HepG2 (cell line): ENCODE measurements at regions not wholly inside any gene's neighbourhood (a gene's known extent, or its start where the extent isn't known, plus 50 kb on each side); places are given as distances from the start of the nearest gene placed in this dataset.

Source experiments
- ETV6 ChIP-seq: sonication (generic); formaldehyde crosslinking; conservative IDR thresholded peaks from 2 replicates; pipeline ENCODE4 v1.4.0; 2020; ENCODE audit warnings: missing genetic modification reagents
- KLF16 ChIP-seq, 2 experiments: sonication (generic) in 1 of 2; formaldehyde crosslinking in 1 of 2; IDR thresholded peaks; 2 replicates each; pipeline versions ENCODE4 v1.6.1 to v1.8.0; 2016 to 2023; ENCODE audit warnings: missing genetic modification reagents in 2 of 2, missing compliant biosample characterization in 1 of 2
- NFRKB ChIP-seq: fragments of 450-650 bp; IDR thresholded peaks from 2 replicates; pipeline ENCODE4 v1.6.1; 2017
- PRPF4 ChIP-seq: fragments of 200-400 bp; formaldehyde crosslinking; IDR thresholded peaks from 2 replicates; pipeline ENCODE4 v1.6.1; 2016; ENCODE audit warnings: low read length, low read depth; ENCODE audit not compliant: poor library complexity, severe bottlenecking
- SP2 ChIP-seq: sonication (generic); formaldehyde crosslinking; IDR thresholded peaks from 2 replicates; pipeline ENCODE4 v1.5.1; 2020; ENCODE audit warnings: mild to moderate bottlenecking, missing genetic modification reagents
- ZBTB38 ChIP-seq: sonication (generic); formaldehyde crosslinking; IDR thresholded peaks from 2 replicates; pipeline ENCODE4 v1.5.1; 2020; ENCODE audit warnings: mild to moderate bottlenecking, missing genetic modification reagents
- ZNF20 ChIP-seq: sonication (generic); formaldehyde crosslinking; IDR thresholded peaks from 2 replicates; pipeline ENCODE4 v1.4.0; 2020; ENCODE audit warnings: mild to moderate bottlenecking, moderate library complexity, missing genetic modification reagents
- ZNF34 ChIP-seq: sonication (generic); formaldehyde crosslinking; IDR thresholded peaks from 2 replicates; pipeline ENCODE4 v1.4.0; 2020; ENCODE audit warnings: mild to moderate bottlenecking, missing genetic modification reagents, borderline replicate concordance
- ZNF547 ChIP-seq: sonication (generic); formaldehyde crosslinking; IDR thresholded peaks from 2 replicates; pipeline ENCODE4 v1.5.1; 2020; ENCODE audit warnings: mild to moderate bottlenecking, missing genetic modification reagents
- ZNF672 ChIP-seq: sonication (generic); formaldehyde crosslinking; IDR thresholded peaks from 2 replicates; pipeline ENCODE4 v1.8.1; 2022; ENCODE audit warnings: missing genetic modification reagents
- ZNF790 ChIP-seq: sonication (generic); formaldehyde crosslinking; IDR thresholded peaks from 2 replicates; pipeline ENCODE4 v1.8.0; 2022; ENCODE audit warnings: missing genetic modification reagents, mild to moderate bottlenecking, borderline replicate concordance
- ZNF878 ChIP-seq: sonication (generic); formaldehyde crosslinking; IDR thresholded peaks from 2 replicates; pipeline ENCODE4 v1.8.1; 2023; ENCODE audit warnings: mild to moderate bottlenecking, missing genetic modification reagents, moderate library complexity
- TF ChIP-seq, protein P1 (sequence below): IDR thresholded peaks from 2 replicates; pipeline ENCODE4 v1.6.1; 2012; ENCODE audit warnings: low read length, improper control_type of control experiment
- TF ChIP-seq, protein P2 (sequence below): sonication (generic); formaldehyde crosslinking; IDR thresholded peaks from 2 replicates; pipeline ENCODE4 v1.5.1; 2020; ENCODE audit warnings: mild to moderate bottlenecking, missing genetic modification reagents, borderline replicate concordance
- TF ChIP-seq, protein P3 (sequence below): sonication (generic); formaldehyde crosslinking; IDR thresholded peaks from 2 replicates; pipeline ENCODE4 v1.4.0; 2020; ENCODE audit warnings: missing genetic modification reagents
- TF ChIP-seq, protein P4 (sequence below): sonication (generic); formaldehyde crosslinking; IDR thresholded peaks from 2 replicates; pipeline ENCODE4 v1.5.0; 2020; ENCODE audit warnings: mild to moderate bottlenecking, missing genetic modification reagents, borderline replicate concordance
- TF ChIP-seq, protein P5 (sequence below): sonication (generic); formaldehyde crosslinking; IDR thresholded peaks from 2 replicates; pipeline ENCODE4 v1.4.0; 2020; ENCODE audit warnings: low read depth, mild to moderate bottlenecking, missing genetic modification reagents

DNA sequence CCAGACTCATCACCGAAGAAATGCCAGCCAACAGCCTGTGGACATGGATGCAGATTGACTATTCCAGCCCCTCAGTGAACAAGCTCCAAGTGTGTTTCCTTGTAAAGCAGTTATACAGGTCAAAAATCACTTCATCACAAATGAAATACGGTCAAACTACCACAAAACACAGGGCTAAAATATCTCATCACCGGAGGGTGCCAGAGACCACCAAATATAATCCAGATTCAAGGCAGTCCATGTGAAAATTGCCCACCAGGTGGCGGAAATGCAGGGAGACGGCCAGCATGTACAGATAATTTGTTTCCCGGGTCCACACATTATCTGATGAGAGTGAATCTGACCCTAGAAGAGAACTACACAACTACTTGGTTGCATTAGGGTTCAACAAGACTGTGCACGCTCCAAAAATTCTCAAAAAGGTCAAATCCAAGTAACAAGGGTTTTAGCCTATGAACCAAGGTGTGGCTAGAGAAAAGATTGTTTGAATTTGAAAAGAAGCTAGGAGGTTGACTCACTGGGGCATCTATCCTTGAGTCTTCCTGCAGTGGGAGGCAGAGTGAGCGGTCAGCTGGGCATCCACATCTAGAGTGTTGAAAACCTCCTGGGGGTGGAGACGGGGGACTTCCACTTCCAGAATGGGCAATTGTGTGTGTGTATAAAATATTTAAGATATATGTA lies 71.7 kb downstream of the IGLL5 start (continued):
- TF ChIP-seq, protein P1, sequence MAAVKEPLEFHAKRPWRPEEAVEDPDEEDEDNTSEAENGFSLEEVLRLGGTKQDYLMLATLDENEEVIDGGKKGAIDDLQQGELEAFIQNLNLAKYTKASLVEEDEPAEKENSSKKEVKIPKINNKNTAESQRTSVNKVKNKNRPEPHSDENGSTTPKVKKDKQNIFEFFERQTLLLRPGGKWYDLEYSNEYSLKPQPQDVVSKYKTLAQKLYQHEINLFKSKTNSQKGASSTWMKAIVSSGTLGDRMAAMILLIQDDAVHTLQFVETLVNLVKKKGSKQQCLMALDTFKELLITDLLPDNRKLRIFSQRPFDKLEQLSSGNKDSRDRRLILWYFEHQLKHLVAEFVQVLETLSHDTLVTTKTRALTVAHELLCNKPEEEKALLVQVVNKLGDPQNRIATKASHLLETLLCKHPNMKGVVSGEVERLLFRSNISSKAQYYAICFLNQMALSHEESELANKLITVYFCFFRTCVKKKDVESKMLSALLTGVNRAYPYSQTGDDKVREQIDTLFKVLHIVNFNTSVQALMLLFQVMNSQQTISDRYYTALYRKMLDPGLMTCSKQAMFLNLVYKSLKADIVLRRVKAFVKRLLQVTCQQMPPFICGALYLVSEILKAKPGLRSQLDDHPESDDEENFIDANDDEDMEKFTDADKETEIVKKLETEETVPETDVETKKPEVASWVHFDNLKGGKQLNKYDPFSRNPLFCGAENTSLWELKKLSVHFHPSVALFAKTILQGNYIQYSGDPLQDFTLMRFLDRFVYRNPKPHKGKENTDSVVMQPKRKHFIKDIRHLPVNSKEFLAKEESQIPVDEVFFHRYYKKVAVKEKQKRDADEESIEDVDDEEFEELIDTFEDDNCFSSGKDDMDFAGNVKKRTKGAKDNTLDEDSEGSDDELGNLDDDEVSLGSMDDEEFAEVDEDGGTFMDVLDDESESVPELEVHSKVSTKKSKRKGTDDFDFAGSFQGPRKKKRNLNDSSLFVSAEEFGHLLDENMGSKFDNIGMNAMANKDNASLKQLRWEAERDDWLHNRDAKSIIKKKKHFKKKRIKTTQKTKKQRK, result no peak
- TF ChIP-seq, protein P2, sequence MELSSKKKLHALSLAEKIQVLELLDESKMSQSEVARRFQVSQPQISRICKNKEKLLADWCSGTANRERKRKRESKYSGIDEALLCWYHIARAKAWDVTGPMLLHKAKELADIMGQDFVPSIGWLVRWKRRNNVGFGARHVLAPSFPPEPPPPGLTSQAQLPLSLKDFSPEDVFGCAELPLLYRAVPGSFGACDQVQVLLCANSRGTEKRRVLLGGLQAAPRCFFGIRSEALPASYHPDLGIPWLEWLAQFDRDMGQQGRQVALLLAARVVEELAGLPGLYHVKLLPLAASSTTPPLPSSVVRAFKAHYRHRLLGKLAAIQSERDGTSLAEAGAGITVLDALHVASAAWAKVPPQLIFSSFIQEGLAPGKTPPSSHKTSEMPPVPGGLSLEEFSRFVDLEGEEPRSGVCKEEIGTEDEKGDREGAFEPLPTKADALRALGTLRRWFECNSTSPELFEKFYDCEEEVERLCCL (CRISPR knock-in tag), result no peak
- TF ChIP-seq, protein P3, sequence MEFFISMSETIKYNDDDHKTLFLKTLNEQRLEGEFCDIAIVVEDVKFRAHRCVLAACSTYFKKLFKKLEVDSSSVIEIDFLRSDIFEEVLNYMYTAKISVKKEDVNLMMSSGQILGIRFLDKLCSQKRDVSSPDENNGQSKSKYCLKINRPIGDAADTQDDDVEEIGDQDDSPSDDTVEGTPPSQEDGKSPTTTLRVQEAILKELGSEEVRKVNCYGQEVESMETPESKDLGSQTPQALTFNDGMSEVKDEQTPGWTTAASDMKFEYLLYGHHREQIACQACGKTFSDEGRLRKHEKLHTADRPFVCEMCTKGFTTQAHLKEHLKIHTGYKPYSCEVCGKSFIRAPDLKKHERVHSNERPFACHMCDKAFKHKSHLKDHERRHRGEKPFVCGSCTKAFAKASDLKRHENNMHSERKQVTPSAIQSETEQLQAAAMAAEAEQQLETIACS (CRISPR knock-in tag), result no peak
- no peak for TF ChIP-seq ETV6 (CRISPR knock-in tag)
- TF ChIP-seq KLF16 (CRISPR knock-in tag; IDR thresholded peaks at IDR 0.05), result peak in 1 of 2 experiments; percentile 62; a peak in 1 of 4 replicates
- no peak for TF ChIP-seq ZNF547 (CRISPR knock-in tag)
- no peak for TF ChIP-seq SP2 (CRISPR knock-in tag)
- TF ChIP-seq, protein P4, sequence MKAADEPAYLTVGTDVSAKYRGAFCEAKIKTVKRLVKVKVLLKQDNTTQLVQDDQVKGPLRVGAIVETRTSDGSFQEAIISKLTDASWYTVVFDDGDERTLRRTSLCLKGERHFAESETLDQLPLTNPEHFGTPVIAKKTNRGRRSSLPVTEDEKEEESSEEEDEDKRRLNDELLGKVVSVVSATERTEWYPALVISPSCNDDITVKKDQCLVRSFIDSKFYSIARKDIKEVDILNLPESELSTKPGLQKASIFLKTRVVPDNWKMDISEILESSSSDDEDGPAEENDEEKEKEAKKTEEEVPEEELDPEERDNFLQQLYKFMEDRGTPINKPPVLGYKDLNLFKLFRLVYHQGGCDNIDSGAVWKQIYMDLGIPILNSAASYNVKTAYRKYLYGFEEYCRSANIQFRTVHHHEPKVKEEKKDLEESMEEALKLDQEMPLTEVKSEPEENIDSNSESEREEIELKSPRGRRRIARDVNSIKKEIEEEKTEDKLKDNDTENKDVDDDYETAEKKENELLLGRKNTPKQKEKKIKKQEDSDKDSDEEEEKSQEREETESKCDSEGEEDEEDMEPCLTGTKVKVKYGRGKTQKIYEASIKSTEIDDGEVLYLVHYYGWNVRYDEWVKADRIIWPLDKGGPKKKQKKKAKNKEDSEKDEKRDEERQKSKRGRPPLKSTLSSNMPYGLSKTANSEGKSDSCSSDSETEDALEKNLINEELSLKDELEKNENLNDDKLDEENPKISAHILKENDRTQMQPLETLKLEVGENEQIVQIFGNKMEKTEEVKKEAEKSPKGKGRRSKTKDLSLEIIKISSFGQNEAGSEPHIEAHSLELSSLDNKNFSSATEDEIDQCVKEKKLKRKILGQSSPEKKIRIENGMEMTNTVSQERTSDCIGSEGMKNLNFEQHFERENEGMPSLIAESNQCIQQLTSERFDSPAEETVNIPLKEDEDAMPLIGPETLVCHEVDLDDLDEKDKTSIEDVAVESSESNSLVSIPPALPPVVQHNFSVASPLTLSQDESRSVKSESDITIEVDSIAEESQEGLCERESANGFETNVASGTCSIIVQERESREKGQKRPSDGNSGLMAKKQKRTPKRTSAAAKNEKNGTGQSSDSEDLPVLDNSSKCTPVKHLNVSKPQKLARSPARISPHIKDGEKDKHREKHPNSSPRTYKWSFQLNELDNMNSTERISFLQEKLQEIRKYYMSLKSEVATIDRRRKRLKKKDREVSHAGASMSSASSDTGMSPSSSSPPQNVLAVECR (CRISPR knock-in tag), result no peak
- no peak for TF ChIP-seq NFRKB
- TF ChIP-seq ZNF672 (CRISPR knock-in tag), result no peak
- TF ChIP-seq, protein P5, sequence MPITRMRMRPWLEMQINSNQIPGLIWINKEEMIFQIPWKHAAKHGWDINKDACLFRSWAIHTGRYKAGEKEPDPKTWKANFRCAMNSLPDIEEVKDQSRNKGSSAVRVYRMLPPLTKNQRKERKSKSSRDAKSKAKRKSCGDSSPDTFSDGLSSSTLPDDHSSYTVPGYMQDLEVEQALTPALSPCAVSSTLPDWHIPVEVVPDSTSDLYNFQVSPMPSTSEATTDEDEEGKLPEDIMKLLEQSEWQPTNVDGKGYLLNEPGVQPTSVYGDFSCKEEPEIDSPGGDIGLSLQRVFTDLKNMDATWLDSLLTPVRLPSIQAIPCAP (CRISPR knock-in tag), result no peak
- no peak for TF ChIP-seq PRPF4
- no peak for TF ChIP-seq ZBTB38 (CRISPR knock-in tag)
- no peak for TF ChIP-seq ZNF790 (CRISPR knock-in tag)
- TF ChIP-seq ZNF878 (CRISPR knock-in tag), result no peak
- no peak for TF ChIP-seq ZNF34 (CRISPR knock-in tag)
- no peak for TF ChIP-seq ZNF20 (CRISPR knock-in tag)
